Neural cell (in vitro differentiated cells): ENCODE measurements at regions not wholly inside any gene's neighbourhood (a gene's known extent, or its start where the extent isn't known, plus 50 kb on each side); places are given as distances from the start of the nearest gene placed in this dataset.

Source experiments
- H2AFZ ChIP-seq: fragments of 200-600, 300-800 bp; sonication (generic), shearing (Covaris generic); 2 replicates; pipeline ENCODE4 v1.6.0; 2014; ENCODE audit warnings: low read depth, mild to moderate bottlenecking, antibody characterized with exemption, low read length, moderate library complexity
- H3F3A ChIP-seq: fragments of 200-600 bp; shearing (Covaris generic); 2 replicates; pipeline ENCODE4 v1.6.1; 2016; ENCODE audit warnings: mild to moderate bottlenecking, moderate library complexity, mixed read lengths, antibody characterized with exemption, low read length; ENCODE audit not compliant: insufficient read depth, poor library complexity, severe bottlenecking
- H3K27ac ChIP-seq: fragments of 200-600, 300-800 bp; sonication (generic), shearing (Covaris generic); 2 replicates; pipeline ENCODE4 v1.5.1; 2014; ENCODE audit warnings: mild to moderate bottlenecking, low read length, moderate library complexity
- H3K27me3 ChIP-seq: fragments of 300-800, 200-600 bp; sonication (generic), shearing (Covaris generic); 2 replicates; pipeline ENCODE4 v1.6.0; 2014; ENCODE audit warnings: mild to moderate bottlenecking, low read depth, low read length, moderate library complexity; ENCODE audit not compliant: insufficient read depth
- H3K36me3 ChIP-seq: fragments of 300-800, 200-600 bp; sonication (generic), shearing (Covaris generic); 2 replicates; pipeline ENCODE4 v1.5.1; 2014; ENCODE audit warnings: mild to moderate bottlenecking, antibody characterized with exemption, low read length, moderate library complexity; ENCODE audit not compliant: insufficient read depth
- H3K4me2 ChIP-seq: fragments of 300-800, 200-600 bp; sonication (generic), shearing (Covaris generic); 2 replicates; pipeline ENCODE4 v1.6.0; 2014; ENCODE audit warnings: mild to moderate bottlenecking, low read length
- H3K4me3 ChIP-seq: fragments of 300-800, 200-600 bp; sonication (generic), shearing (Covaris generic); 2 replicates; pipeline ENCODE4 v1.5.1; 2014; ENCODE audit warnings: mild to moderate bottlenecking, low read length, moderate library complexity
- H3K79me2 ChIP-seq: fragments of 200-600 bp; shearing (Covaris generic); replicated peaks from 2 replicates; pipeline ENCODE4 v1.6.0; 2014; ENCODE audit warnings: mild to moderate bottlenecking, low read length, moderate library complexity; ENCODE audit not compliant: insufficient read depth
- H3K9ac ChIP-seq: fragments of 300-800, 200-600 bp; sonication (generic), shearing (Covaris generic); 2 replicates; pipeline ENCODE4 v1.6.1; 2016; ENCODE audit warnings: mild to moderate bottlenecking, low read length, mixed read lengths
- H3K9me2 ChIP-seq: fragments of 200-600 bp; shearing (Covaris generic); 2 replicates; pipeline ENCODE4 v1.6.1; 2016; ENCODE audit warnings: mild to moderate bottlenecking, low read length, mixed read lengths; ENCODE audit not compliant: insufficient read depth
- H3K9me3 ChIP-seq: fragments of 200-600, 300-800 bp; sonication (generic), shearing (Covaris generic); 2 replicates; pipeline ENCODE4 v1.6.1; 2016; ENCODE audit warnings: mild to moderate bottlenecking, mixed run types, low read length, moderate library complexity, mixed read lengths
- H4K20me1 ChIP-seq: fragments of 200-600 bp; shearing (Covaris generic); 2 replicates; pipeline ENCODE4 v1.6.1; 2016; ENCODE audit warnings: mild to moderate bottlenecking, mixed run types; ENCODE audit not compliant: insufficient read depth
- EP300 ChIP-seq: fragments of 450-650 bp; conservative IDR thresholded peaks from 2 replicates; pipeline ENCODE4 v1.6.1; 2014; ENCODE audit warnings: antibody characterized with exemption, mild to moderate bottlenecking, moderate library complexity; ENCODE audit not compliant: poor library complexity, severe bottlenecking
- EZH2 ChIP-seq: fragments of 200-600, 300-800 bp; shearing (Covaris generic), sonication (generic); IDR thresholded peaks from 2 replicates; pipeline ENCODE4 v1.6.1; 2014; ENCODE audit warnings: antibody characterized with exemption, low read length, borderline replicate concordance, mild to moderate bottlenecking; ENCODE audit not compliant: insufficient read depth, poor library complexity, severe bottlenecking
- MXI1 ChIP-seq: fragments of 450-650 bp; conservative IDR thresholded peaks from 2 replicates; pipeline ENCODE4 v1.6.1; 2014; ENCODE audit warnings: antibody characterized with exemption, mild to moderate bottlenecking; ENCODE audit not compliant: poor library complexity, severe bottlenecking
- POLR2AphosphoS5 ChIP-seq: IDR thresholded peaks from 2 replicates; pipeline ENCODE4 v1.6.1; 2012
- RAD21 ChIP-seq: fragments of 450-650 bp; conservative IDR thresholded peaks from 2 replicates; pipeline ENCODE4 v1.6.1; 2014; ENCODE audit warnings: antibody characterized with exemption, mild to moderate bottlenecking, moderate library complexity
- SMC3 ChIP-seq: fragments of 450-650 bp; conservative IDR thresholded peaks from 2 replicates; pipeline ENCODE4 v1.6.1; 2014; ENCODE audit warnings: antibody characterized with exemption, mild to moderate bottlenecking, moderate library complexity; ENCODE audit not compliant: poor library complexity
- TAF1 ChIP-seq: IDR thresholded peaks from 2 replicates; pipeline ENCODE4 v1.6.1; 2012; ENCODE audit warnings: low read depth
- TF ChIP-seq, protein P1 (sequence below): IDR thresholded peaks from 2 replicates; pipeline ENCODE4 v1.6.1; 2012; ENCODE audit warnings: borderline replicate concordance
- TF ChIP-seq, protein P2 (sequence below): fragments of 450-650 bp; IDR thresholded peaks from 2 replicates; pipeline ENCODE4 v1.5.1; 2014; ENCODE audit warnings: antibody characterized with exemption, mild to moderate bottlenecking, moderate library complexity; ENCODE audit not compliant: poor library complexity, severe bottlenecking

DNA sequence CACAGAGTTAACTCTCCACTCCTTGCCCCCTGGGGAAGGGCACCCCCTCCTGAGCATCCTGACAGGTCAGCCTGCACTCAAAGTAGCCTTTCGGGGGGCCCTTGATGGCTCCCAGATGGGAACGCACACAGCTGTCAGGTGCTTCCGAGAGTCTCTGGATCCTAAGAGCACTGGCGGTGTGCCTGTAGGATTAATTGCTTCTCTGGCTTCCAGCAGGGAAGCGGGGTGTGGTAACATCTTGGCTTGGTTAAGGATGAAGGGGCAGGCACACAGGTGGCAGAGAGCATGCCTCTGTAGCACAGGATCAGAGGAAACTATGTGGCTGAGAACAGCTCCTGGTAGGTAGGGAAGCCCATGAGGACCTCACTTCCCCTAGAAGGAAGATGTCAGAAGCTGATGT lies 199.8 kb downstream of the MIAT start:
- Histone ChIP-seq H3K79me2 (no peaks in the 10 kb centered on the region), H3F3A (no peaks in the 10 kb centered on the region), H3K27ac (no peak overlapping the region), H2AFZ (no peak overlapping the region), H3K9ac (no peak overlapping the region), H3K9me2 (no peaks in the 10 kb centered on the region), H3K4me3 (no peak overlapping the region), H3K9me3 (no peaks in the 10 kb centered on the region), H3K27me3 (no peaks in the 10 kb centered on the region), H3K4me2 (no peak overlapping the region), H4K20me1 (no peaks in the 10 kb centered on the region), H3K36me3 (no peaks in the 10 kb centered on the region)
- TF ChIP-seq, protein P1, sequence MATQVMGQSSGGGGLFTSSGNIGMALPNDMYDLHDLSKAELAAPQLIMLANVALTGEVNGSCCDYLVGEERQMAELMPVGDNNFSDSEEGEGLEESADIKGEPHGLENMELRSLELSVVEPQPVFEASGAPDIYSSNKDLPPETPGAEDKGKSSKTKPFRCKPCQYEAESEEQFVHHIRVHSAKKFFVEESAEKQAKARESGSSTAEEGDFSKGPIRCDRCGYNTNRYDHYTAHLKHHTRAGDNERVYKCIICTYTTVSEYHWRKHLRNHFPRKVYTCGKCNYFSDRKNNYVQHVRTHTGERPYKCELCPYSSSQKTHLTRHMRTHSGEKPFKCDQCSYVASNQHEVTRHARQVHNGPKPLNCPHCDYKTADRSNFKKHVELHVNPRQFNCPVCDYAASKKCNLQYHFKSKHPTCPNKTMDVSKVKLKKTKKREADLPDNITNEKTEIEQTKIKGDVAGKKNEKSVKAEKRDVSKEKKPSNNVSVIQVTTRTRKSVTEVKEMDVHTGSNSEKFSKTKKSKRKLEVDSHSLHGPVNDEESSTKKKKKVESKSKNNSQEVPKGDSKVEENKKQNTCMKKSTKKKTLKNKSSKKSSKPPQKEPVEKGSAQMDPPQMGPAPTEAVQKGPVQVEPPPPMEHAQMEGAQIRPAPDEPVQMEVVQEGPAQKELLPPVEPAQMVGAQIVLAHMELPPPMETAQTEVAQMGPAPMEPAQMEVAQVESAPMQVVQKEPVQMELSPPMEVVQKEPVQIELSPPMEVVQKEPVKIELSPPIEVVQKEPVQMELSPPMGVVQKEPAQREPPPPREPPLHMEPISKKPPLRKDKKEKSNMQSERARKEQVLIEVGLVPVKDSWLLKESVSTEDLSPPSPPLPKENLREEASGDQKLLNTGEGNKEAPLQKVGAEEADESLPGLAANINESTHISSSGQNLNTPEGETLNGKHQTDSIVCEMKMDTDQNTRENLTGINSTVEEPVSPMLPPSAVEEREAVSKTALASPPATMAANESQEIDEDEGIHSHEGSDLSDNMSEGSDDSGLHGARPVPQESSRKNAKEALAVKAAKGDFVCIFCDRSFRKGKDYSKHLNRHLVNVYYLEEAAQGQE: no peak
- TF ChIP-seq EZH2: no peak
- no peak for TF ChIP-seq SMC3
- no peak for TF ChIP-seq TAF1
- no peak for TF ChIP-seq MXI1
- no peak for TF ChIP-seq EP300
- no peak for TF ChIP-seq RAD21
- TF ChIP-seq, protein P2, sequence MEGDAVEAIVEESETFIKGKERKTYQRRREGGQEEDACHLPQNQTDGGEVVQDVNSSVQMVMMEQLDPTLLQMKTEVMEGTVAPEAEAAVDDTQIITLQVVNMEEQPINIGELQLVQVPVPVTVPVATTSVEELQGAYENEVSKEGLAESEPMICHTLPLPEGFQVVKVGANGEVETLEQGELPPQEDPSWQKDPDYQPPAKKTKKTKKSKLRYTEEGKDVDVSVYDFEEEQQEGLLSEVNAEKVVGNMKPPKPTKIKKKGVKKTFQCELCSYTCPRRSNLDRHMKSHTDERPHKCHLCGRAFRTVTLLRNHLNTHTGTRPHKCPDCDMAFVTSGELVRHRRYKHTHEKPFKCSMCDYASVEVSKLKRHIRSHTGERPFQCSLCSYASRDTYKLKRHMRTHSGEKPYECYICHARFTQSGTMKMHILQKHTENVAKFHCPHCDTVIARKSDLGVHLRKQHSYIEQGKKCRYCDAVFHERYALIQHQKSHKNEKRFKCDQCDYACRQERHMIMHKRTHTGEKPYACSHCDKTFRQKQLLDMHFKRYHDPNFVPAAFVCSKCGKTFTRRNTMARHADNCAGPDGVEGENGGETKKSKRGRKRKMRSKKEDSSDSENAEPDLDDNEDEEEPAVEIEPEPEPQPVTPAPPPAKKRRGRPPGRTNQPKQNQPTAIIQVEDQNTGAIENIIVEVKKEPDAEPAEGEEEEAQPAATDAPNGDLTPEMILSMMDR: no peak
- TF ChIP-seq POLR2AphosphoS5: no peak

DNA sequence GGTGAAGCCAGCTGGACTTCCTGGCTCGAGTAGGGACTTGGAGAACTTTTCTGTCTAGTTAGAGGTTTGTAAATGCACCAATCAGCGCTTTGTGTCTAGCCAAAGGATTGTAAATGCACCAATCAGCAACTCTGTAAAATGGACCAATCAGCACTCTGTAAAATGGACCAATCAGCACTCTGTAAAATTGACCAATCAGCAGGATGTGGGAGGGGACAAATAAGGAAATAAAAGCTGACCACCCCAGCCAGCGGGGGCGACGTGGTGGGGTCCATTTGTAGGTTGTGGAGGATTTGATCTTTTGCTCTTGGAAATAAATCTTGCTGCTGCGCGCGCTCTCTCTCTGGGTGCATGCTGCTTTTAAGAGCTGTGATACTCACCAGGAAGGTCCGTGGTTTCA lies 202.9 kb downstream of the MIAT start:
- Histone ChIP-seq H2AFZ (no peak overlapping the region), H3K9ac (no peak overlapping the region), H3K36me3 (no peaks in the 10 kb centered on the region), H3K4me2 (no peak overlapping the region), H3K27ac (no peak overlapping the region), H4K20me1 (no peaks in the 10 kb centered on the region), H3K79me2 (no peaks in the 10 kb centered on the region), H3F3A (no peaks in the 10 kb centered on the region), H3K4me3 (no peak overlapping the region), H3K27me3 (no peaks in the 10 kb centered on the region), H3K9me2 (no peaks in the 10 kb centered on the region), H3K9me3 (no peaks in the 10 kb centered on the region)
- TF ChIP-seq, protein P2: no peak
- TF ChIP-seq RAD21 (no peak), SMC3 (no peak), MXI1 (no peak), TAF1 (no peak), POLR2AphosphoS5 (no peak), EZH2 (no peak), EP300 (no peak)
- TF ChIP-seq, protein P1: no peak
